Inflammatory macrophage treated with lipopolysaccharide for 4 hours (primary cell): ENCODE measurements at regions not wholly inside any gene's neighbourhood (a gene's known extent, or its start where the extent isn't known, plus 50 kb on each side); places are given as distances from the start of the nearest gene placed in this dataset.

Experiments
- DNase-seq: peaks from one replicate; pipeline ENCODE4 v3.0.0-alpha.2; 2020

DNA sequence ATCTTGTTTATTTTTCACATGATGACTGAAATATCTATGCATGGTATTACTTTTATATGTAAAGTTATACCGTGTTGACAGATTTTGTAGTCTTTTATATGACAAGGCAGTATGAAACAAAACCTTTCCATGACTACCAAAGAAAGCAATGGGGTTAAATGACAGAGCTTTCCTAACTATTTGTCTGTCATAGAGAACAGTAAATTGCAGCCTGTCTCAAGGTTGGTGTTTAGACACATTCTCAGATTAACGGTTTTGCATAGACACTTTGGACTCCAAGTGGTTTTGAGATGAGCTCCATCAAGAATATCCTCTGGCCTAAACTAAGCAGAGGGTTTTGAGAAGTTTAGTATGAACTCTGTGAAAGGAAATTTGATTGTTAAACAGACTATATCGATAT, 180.7 kb upstream of the TENM3 start:
- DNase-seq = no peak

DNA sequence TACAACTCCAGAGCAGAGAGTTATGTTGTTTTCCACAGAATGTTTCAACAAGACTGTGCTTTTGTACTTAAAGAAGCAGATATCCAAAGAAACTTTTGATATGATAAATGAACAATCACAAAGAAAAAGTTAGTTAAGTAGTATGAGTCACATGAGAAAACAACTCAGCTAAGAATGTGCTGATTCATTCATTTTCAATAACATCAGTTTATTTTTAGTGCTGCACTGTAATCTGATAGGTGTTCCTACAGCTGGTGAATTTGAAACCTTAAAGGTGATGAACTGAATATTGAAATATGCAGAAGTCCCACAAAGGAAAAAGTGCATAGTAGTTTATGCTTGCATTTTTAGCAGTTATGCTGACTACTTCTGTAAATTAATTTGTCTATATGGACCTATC, 180.3 kb upstream of the TENM3 start:
- no peak for DNase-seq

- no peak for DNase-seq
These were observed 179.6 kb upstream of the TENM3 start for GRCh38 chr4:182063651-182064050.

DNA sequence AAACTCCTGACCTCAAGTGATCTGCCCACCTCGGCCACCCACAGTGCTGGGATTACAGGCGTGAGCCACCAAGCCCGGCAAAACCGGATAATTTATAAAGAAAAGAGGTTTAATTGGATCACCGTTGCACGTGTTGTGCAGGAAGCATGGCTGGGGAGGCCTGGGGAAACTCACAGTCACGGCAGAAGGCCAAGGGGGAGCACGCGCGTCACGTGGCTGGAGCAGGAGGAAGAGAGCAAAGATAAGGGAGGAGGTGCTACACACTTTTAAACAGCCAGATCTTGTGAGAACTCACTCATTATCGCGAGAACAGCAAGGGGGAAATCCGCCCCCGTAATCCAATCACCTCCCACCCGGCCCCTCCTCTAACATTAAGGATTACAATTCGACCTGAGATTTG, 177.9 kb upstream of the TENM3 start:
- no peak for DNase-seq

DNA sequence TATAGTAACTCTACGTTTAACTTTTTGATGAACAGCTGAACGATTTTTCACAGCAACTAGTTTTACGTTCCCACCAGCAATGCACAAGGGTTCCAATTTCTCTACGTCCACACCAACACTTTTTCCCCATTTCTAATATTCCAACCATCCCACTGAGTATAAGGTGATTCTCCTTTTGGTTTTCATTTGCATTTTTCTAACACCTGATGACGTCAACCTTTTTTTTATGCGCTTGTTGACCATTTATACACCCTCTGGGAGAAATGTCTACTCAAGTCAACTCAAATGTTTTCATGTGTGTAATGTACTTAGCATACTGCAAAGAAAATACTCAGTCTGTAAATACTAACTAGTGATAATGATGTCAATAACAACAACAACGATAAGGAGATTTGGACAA, 177.2 kb upstream of the TENM3 start:
- no peak for DNase-seq

DNA sequence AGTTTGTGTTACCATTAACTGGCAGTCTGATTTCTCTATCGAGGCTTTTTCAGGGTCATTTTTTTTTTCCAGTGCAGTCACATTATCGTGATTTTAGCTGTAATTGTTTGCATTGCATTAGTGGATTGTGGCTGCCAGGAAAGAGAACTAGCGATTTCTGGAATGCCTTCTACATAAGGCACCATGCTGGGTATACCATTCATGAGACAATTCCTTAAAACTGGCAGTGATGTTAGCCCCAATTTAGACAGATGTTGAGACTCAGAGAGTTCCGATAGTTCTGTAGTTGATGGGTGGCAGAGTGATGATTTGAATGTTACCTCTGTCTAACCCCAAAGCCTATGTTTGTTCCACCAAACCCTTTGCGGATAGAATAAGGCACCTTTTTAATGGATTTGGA, 175.4 kb upstream of the TENM3 start:
- DNase-seq = no peak

- DNase-seq = no peak
These were observed 174.3 kb upstream of the TENM3 start for GRCh38 chr4:182068920-182069319.

- no peak for DNase-seq
These were observed 169.9 kb upstream of the TENM3 start for GRCh38 chr4:182073278-182073677.

DNA sequence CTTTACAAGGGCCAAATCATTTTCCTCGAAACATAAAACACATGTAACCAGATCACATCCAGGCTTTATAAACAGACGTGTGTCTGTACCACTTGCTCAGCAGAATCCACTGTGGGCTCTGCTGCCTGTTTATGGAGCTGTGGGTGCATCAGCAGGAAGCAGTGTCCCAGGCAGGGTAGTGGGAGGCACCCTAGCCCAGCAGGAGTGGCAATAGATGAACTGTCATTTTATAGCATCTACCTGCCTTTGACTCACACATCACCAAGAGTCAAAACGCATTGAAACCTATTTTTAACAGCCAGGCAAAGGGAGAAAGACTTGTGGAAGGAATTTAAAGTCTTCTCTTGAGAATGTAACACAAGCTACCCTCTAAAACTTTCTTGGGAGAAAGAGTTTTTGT, 169.1 kb upstream of the TENM3 start:
- no peak for DNase-seq

GRCh38 chr4:182074810-182075209, 168.4 kb upstream of the TENM3 start:
- DNase-seq = no peak

DNA sequence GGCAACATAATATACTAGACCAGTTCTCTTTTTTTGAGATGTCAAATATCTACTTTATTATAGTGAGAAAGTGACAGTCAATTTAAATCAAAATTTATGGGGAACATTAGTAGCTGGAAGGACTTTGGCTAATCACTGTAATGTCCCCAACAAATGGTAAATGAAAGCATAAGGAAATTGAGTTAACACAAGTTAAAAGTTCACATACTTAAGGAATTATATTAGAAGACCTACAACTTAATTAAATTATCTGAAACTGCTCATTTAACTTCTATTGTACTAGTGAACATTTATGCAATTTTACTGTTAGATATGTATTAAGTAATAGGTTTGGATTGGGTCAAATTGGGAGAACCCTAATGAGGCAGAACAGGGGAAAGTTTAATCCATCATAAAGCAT, 160.3 kb upstream of the TENM3 start:
- DNase-seq = no peak

- DNase-seq = no peak
These were observed 159.4 kb upstream of the TENM3 start for GRCh38 chr4:182083671-182084410.

GRCh38 chr4:182085051-182085480, 158.1 kb upstream of the TENM3 start:
- no peak for DNase-seq

GRCh38 chr4:182089326-182089725, 153.9 kb upstream of the TENM3 start:
- DNase-seq = no peak

DNA sequence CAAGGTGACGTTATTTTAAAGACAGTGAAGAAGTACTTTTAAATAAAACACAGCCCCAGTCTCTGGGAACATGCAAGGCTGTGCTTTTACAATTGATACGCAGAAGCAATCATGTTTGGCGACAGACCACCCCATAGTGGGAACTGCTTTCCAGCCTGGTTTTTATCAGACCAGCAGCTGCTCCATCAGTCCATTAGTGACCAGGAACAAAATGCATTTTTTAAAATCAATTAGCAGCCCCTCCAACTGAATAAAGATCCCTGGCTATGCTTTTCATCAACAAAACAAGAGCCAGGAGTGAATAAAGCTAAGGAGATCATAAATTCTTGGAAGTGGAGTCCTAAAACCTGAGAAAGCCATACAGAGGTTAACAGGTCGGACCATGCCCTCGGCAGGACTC, 153.0 kb upstream of the TENM3 start:
- DNase-seq = no peak

DNA sequence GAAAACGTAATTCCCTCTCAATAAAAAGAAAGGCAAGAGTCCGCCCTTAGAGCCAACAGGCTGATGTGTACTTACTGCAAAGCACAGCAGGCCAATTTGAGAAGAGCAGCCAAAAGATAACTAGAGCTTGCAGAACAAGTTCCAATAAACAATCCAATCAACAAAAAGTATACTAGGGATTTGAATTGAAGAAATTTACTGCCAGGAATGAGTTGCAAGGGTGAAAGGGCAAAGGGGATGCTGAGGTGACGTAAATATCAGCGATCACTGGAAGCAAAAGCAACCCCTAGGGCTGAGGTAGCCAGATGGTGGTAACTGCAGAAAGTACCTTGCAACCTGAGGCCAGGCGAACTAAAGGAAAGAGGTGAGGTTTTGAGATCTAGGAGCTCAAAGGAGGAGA, 152.1 kb upstream of the TENM3 start:
- no peak for DNase-seq

GRCh38 chr4:182093431-182093831, 149.8 kb upstream of the TENM3 start:
- no peak for DNase-seq

DNA sequence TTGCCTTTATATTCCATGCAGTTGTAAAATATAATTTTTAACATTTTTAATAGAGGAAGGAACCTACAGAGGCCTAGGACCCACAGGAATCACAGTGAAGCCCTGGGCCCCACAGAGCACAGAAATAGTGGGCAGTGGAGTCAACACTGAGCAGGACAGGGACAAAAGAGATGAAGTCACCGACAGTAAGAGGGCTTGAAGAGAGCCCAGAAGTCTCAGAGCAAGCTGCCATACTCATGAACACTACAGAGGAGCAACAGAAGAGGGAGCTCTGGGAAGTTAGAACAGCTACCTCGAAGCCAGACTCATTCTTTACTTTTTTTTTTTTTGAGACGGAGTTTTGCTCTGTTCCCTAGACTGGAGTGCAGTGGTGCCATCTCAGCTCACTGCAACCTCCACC, 149.3 kb upstream of the TENM3 start:
- no peak for DNase-seq

DNA sequence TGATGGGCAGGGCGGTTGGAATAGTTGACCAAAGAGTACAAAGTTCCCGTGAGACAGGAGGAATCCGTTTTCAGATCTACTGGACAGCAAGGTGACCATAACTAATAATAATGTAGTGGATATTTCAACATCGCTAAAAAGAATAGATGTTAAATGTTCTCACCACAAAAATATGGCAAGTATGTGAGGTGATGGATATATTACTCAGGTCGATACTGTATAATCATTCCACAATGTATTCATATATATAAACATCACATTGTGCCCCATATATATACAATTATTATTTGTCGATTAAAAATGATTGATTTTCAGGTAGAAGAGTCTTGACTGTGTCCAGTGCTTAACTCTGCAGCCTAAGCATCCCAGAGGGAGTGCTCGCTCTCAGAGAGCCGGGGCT, 141.6 kb upstream of the TENM3 start:
- no peak for DNase-seq

GRCh38 chr4:182102576-182102975, 140.6 kb upstream of the TENM3 start:
- DNase-seq = no peak

- DNase-seq = no peak
These were observed 139.4 kb upstream of the TENM3 start for GRCh38 chr4:182103614-182104319.

GRCh38 chr4:182105416-182105815, 137.8 kb upstream of the TENM3 start:
- DNase-seq = no peak

- no peak for DNase-seq
These were observed 135.3 kb upstream of the TENM3 start for GRCh38 chr4:182107931-182108330.

DNA sequence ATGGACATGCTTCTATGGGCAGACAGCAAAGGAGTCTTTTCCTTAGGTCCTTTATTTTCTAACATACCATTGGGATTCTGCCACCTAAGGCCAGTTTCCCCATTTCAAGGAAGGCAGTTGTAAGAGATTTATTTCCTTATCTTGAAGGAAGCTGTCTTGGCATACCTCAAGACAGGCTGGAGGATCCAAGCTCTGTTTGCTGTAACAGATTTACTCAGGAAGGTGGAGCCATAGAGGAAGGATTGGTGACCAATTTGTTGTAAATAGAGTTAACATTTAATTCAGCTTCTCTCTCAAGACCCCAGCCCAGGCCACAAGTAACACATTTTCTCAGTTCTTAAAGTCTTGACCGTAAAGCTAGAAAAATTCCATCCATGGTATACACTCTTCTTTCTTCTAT, 131.6 kb upstream of the TENM3 start:
- DNase-seq = no peak

- no peak for DNase-seq
These were observed 129.4 kb upstream of the TENM3 start for GRCh38 chr4:182113779-182114178.
